H1 (cell line): ENCODE measurements at regions not wholly inside any gene's neighbourhood (a gene's known extent, or its start where the extent isn't known, plus 50 kb on each side); places are given as distances from the start of the nearest gene placed in this dataset.

Experiments used
- CTCF ChIA-PET: fragments of 300-600 bp; sonication (Branson Sonifier 250); formaldehyde crosslinking; loops from one replicate; lab custom pipeline; 2021; ENCODE audit not compliant: partially characterized antibody; lab: Charles Lee
- POLR2A ChIA-PET: fragments of 300-600 bp; sonication (Branson Sonifier 250); formaldehyde crosslinking; loops from one replicate; lab custom pipeline; 2021; ENCODE audit warnings: inconsistent platforms; ENCODE audit not compliant: partially characterized antibody; lab: Charles Lee
- DNase-seq, 2 experiments: peaks; one replicate each; pipeline versions ENCODE4 v3.0.0 to v3.0.0-alpha.2; 2010 to 2022; ENCODE audit warnings: low spot score in 2 of 2, low read depth in 1 of 2, mixed read lengths in 1 of 2
- FAIRE-seq: peaks from 2 replicates; lab custom pipeline; 2011; peaks lifted over from hg19 to GRCh38; lab: Jason Lieb, UNC
- H2AFZ ChIP-seq: 2 replicates; pipeline ENCODE4 v1.8.1; 2012; ENCODE audit warnings: low read length, inconsistent platforms
- H2AK5ac ChIP-seq: 2 replicates; pipeline ENCODE4 v1.6.1; 2013; ENCODE audit warnings: low read depth, low read length
- H2BK120ac ChIP-seq: replicated peaks from 2 replicates; pipeline ENCODE3; 2013; ENCODE audit warnings: low read depth, low read length, inconsistent platforms
- H2BK12ac ChIP-seq: 2 replicates; pipeline ENCODE4 v1.6.1; 2013; ENCODE audit warnings: low read depth, low read length
- H2BK15ac ChIP-seq: 2 replicates; pipeline ENCODE4 v1.6.1; 2013; ENCODE audit warnings: low read length
- H2BK20ac ChIP-seq: 2 replicates; pipeline ENCODE4 v1.6.1; 2013; ENCODE audit warnings: low read length
- H2BK5ac ChIP-seq: 2 replicates; pipeline ENCODE4 v1.6.1; 2013; ENCODE audit warnings: low read depth, low read length
- H3K14ac ChIP-seq: 2 replicates; pipeline ENCODE4 v1.6.1; 2013; ENCODE audit warnings: inconsistent platforms; ENCODE audit not compliant: insufficient read length
- H3K18ac ChIP-seq: 2 replicates; pipeline ENCODE4 v1.6.1; 2013; ENCODE audit warnings: low read length; ENCODE audit errors: extremely low read depth
- H3K23ac ChIP-seq: 2 replicates; pipeline ENCODE4 v1.6.1; 2013; ENCODE audit warnings: inconsistent platforms; ENCODE audit not compliant: insufficient read length
- H3K23me2 ChIP-seq: 2 replicates; pipeline ENCODE4 v1.6.1; 2013; ENCODE audit warnings: low read depth, low read length
- H3K27ac ChIP-seq: 2 replicates; pipeline ENCODE4 v1.6.1; 2011; ENCODE audit warnings: low read depth, low read length, inconsistent platforms
- H3K27me3 ChIP-seq, 4 experiments: replicated peaks in 1 of 4; 1 replicate in 1 of 4; 2 replicates in 3 of 4; pipeline versions ENCODE4 v1.6.1 to v1.8.1; 2011 to 2013; ENCODE audit warnings: low read length in 3 of 4, mild to moderate bottlenecking in 3 of 4, inconsistent platforms in 2 of 4, mixed read lengths in 2 of 4, moderate library complexity in 1 of 4; ENCODE audit not compliant: control insufficient read depth in 3 of 4, insufficient read depth in 3 of 4; ENCODE audit errors: extremely low read depth in 1 of 4
- H3K36me3 ChIP-seq, 4 experiments: 2 replicates each; pipeline versions ENCODE4 v1.6.1 to v1.8.1; 2011 to 2013; ENCODE audit warnings: mild to moderate bottlenecking in 4 of 4, low read length in 3 of 4, moderate library complexity in 2 of 4, control low read depth in 1 of 4, inconsistent platforms in 1 of 4; ENCODE audit not compliant: insufficient read depth in 4 of 4, control insufficient read depth in 2 of 4
- H3K4ac ChIP-seq: replicated peaks from 2 replicates; pipeline ENCODE3; 2013; ENCODE audit warnings: low read length, low read depth, mixed read lengths, inconsistent platforms; ENCODE audit not compliant: insufficient read length
- H3K4me1 ChIP-seq, 4 experiments: replicated peaks in 1 of 4; 1 replicate in 1 of 4; 2 replicates in 3 of 4; pipeline versions ENCODE4 v1.6.1 to v1.8.1; 2011 to 2013; ENCODE audit warnings: low read length in 3 of 4, inconsistent platforms in 2 of 4, mixed read lengths in 1 of 4; ENCODE audit not compliant: insufficient read depth in 4 of 4, control insufficient read depth in 3 of 4
- H3K4me2 ChIP-seq, 2 experiments: 2 replicates each; pipeline versions ENCODE4 v1.6.1 to v1.8.1; 2011 to 2013; ENCODE audit warnings: low read depth in 2 of 2, low read length in 2 of 2, control low read depth in 1 of 2, inconsistent platforms in 1 of 2, mild to moderate bottlenecking in 1 of 2; ENCODE audit not compliant: insufficient read depth in 1 of 2
- H3K4me3 ChIP-seq, 4 experiments: fragments of 200-600, 300-600 bp in 1 of 4; sonication (generic), shearing (Covaris generic), sonication (Bioruptor Twin) in 1 of 4; 2 replicates each; pipeline versions ENCODE4 v1.5.1 to v1.8.1; 2011 to 2016; ENCODE audit warnings: low read length in 4 of 4, low read depth in 3 of 4, control low read depth in 2 of 4, inconsistent platforms in 2 of 4, mild to moderate bottlenecking in 2 of 4, mixed read lengths in 1 of 4, moderate library complexity in 1 of 4; ENCODE audit not compliant: insufficient read depth in 2 of 4; ENCODE audit errors: extremely low read depth in 1 of 4
- H3K56ac ChIP-seq: replicated peaks from 2 replicates; pipeline ENCODE3; 2013; ENCODE audit warnings: low read depth, mild to moderate bottlenecking, mixed read lengths, low read length, inconsistent platforms; ENCODE audit not compliant: insufficient read length
- H3K79me1 ChIP-seq: 2 replicates; pipeline ENCODE4 v1.6.1; 2013; ENCODE audit warnings: low read depth, low read length, control low read depth
- H3K79me2 ChIP-seq, 2 experiments: 2 replicates each; pipeline versions ENCODE4 v1.6.1 to v1.8.1; 2012 to 2013; ENCODE audit warnings: low read length in 2 of 2, mild to moderate bottlenecking in 2 of 2, inconsistent platforms in 1 of 2; ENCODE audit not compliant: insufficient read depth in 2 of 2, control insufficient read depth in 1 of 2
- H3K9ac ChIP-seq, 4 experiments: replicated peaks in 1 of 4; 1 replicate in 1 of 4; 2 replicates in 3 of 4; pipeline versions ENCODE4 v1.6.1 to v1.8.1; 2011 to 2013; ENCODE audit warnings: low read depth in 3 of 4, low read length in 3 of 4, control low read depth in 2 of 4, mild to moderate bottlenecking in 2 of 4, moderate library complexity in 2 of 4, inconsistent platforms in 1 of 4; ENCODE audit errors: extremely low read depth in 1 of 4
- H3K9me3 ChIP-seq, 2 experiments: 2 replicates each; pipeline versions ENCODE4 v1.6.1 to v1.8.1; 2012 to 2013; ENCODE audit warnings: mild to moderate bottlenecking in 2 of 2, moderate library complexity in 2 of 2, control low read depth in 1 of 2, inconsistent platforms in 1 of 2, low read depth in 1 of 2, low read length in 1 of 2, mixed read lengths in 1 of 2; ENCODE audit not compliant: insufficient read depth in 2 of 2
- H4K20me1 ChIP-seq, 2 experiments: replicated peaks in 1 of 2; 2 replicates each; pipeline versions ENCODE3 to v1.8.1; 2011 to 2013; ENCODE audit warnings: inconsistent platforms in 2 of 2, low read length in 2 of 2, mild to moderate bottlenecking in 1 of 2; ENCODE audit not compliant: insufficient read depth in 2 of 2, control insufficient read depth in 1 of 2
- H4K5ac ChIP-seq: 2 replicates; pipeline ENCODE4 v1.6.1; 2013; ENCODE audit warnings: low read length, low read depth, mixed read lengths, inconsistent platforms; ENCODE audit not compliant: insufficient read length
- H4K8ac ChIP-seq: 2 replicates; pipeline ENCODE4 v1.8.0; 2013; ENCODE audit warnings: mild to moderate bottlenecking, moderate library complexity, low read length, inconsistent platforms; ENCODE audit not compliant: insufficient read depth; ENCODE audit errors: extremely low read depth
- H4K91ac ChIP-seq: replicated peaks from 2 replicates; pipeline ENCODE3; 2013; ENCODE audit warnings: low read length, mixed read lengths, inconsistent platforms; ENCODE audit not compliant: insufficient read length
- ATF3 ChIP-seq: IDR thresholded peaks from 2 replicates; pipeline ENCODE4 v1.6.1; 2011; ENCODE audit warnings: low read depth, mild to moderate bottlenecking, low read length; ENCODE audit not compliant: insufficient read depth
- CBX8 ChIP-seq: fragments of 300-800, 300-1000 bp; sonication (generic); IDR thresholded peaks from 2 replicates; pipeline ENCODE4 v1.7.1; 2016; ENCODE audit warnings: low read depth, low read length, borderline replicate concordance
- WGBS, 2 experiments: shearing (Covaris generic) in 1 of 2; methylation state at CpG; one replicate each; pipeline versions ENCODE4 v1.1.6 to v1.1.7; 2013 to 2015; ENCODE audit warnings: low lambda C conversion rate in 2 of 2, mixed read lengths in 2 of 2, inconsistent platforms in 1 of 2, low coverage in 1 of 2, missing lambda C conversion rate in 1 of 2; ENCODE audit not compliant: insufficient replicate concordance in 2 of 2, insufficient coverage in 1 of 2, insufficient read length in 1 of 2; ENCODE audit errors: extremely low coverage in 1 of 2, missing lambda C conversion rate in 1 of 2; 5-methylcytosine and 5-hydroxymethylcytosine counted together

- DNase-seq (no peak), FAIRE-seq (no peak)
- Histone ChIP-seq H2BK5ac (no peak overlapping the region), H4K91ac (no peak overlapping the region), H2BK12ac (no peak overlapping the region), H3K4me1 (no peaks in the 10 kb centered on the region), H4K8ac (no peak overlapping the region), H3K4ac (no peak overlapping the region), H4K20me1 (no peaks in the 10 kb centered on the region), H2BK20ac (no peak overlapping the region), H3K56ac (no peak overlapping the region), H3K23ac (no peak overlapping the region), H2BK15ac (no peak overlapping the region), H2BK120ac (no peak overlapping the region), H3K23me2 (no peaks in the 10 kb centered on the region), H3K4me2 (no peak overlapping the region), H3K9ac (no peak overlapping the region), H3K79me1 (no peaks in the 10 kb centered on the region), H3K18ac (no peak overlapping the region), H3K27me3 (peaks cover 0 to under 1% (median 0%) of the 10 kb centered on the region in 4 experiments; a peak in 1 of 7 replicates), H3K14ac (no peak overlapping the region), H3K36me3 (no peaks in the 10 kb centered on the region), H2AFZ (no peak overlapping the region), H3K27ac (no peak overlapping the region), H2AK5ac (no peak overlapping the region), H3K4me3 (no peak overlapping the region), H3K9me3 (peaks cover 0 to 2% of the 10 kb centered on the region in 2 experiments; a peak in 2 of 4 replicates), H4K5ac (no peak overlapping the region), H3K79me2 (no peaks in the 10 kb centered on the region)
- ChIA-PET CTCF (no interaction called here), POLR2A (no interaction called here)
- 83% methylated on average over 6 of the region's 6 CpGs; no CpG with 5 or more reads in 1 of the 2 experiments for WGBS, 2 experiments
- no peak for TF ChIP-seq ATF3
- no peak for TF ChIP-seq CBX8
Measured at GRCh38 chr7:10468908-10469307, 504.8 kb upstream of the PHF14 start.
